ENCODE measurements at regions not wholly inside any gene's neighbourhood (a gene's known extent, or its start where the extent isn't known, plus 50 kb on each side); places are given as distances from the start of the nearest gene placed in this dataset.

GRCh38 chr2:133705287-133705686 lies 137.0 kb upstream of the NCKAP5 start:
- no peak for TF ChIP-seq CTCF (IDR thresholded peaks at IDR 0.05; ENCODE audit: low read depth, low read length)
- H3K4me3 ChIP-seq (ENCODE audit: low read depth, low read length): no peak overlapping the region

- TF ChIP-seq CTCF (IDR thresholded peaks at IDR 0.05; ENCODE audit: low read depth, low read length): no peak
- no peak overlapping the region for H3K4me3 ChIP-seq (ENCODE audit: low read depth, low read length)
These were observed 142.3 kb upstream of the NCKAP5 start for GRCh38 chr2:133710613-133711012.

- TF ChIP-seq CTCF (IDR thresholded peaks at IDR 0.05; ENCODE audit: low read depth, low read length): no peak
- no peak overlapping the region for H3K4me3 ChIP-seq (ENCODE audit: low read depth, low read length)
These were observed 142.9 kb upstream of the NCKAP5 start for GRCh38 chr2:133711201-133711600.

GRCh38 chr2:133711806-133712205 lies 143.5 kb upstream of the NCKAP5 start:
- H3K4me3 ChIP-seq (ENCODE audit: low read depth, low read length): no peak overlapping the region
- no peak for TF ChIP-seq CTCF (IDR thresholded peaks at IDR 0.05; ENCODE audit: low read depth, low read length)

GRCh38 chr2:133712369-133712768 lies 144.1 kb upstream of the NCKAP5 start:
- no peak for TF ChIP-seq CTCF (IDR thresholded peaks at IDR 0.05; ENCODE audit: low read depth, low read length)
- H3K4me3 ChIP-seq (ENCODE audit: low read depth, low read length): no peak overlapping the region

- TF ChIP-seq CTCF (IDR thresholded peaks at IDR 0.05; ENCODE audit: low read depth, low read length): no peak
- no peak overlapping the region for H3K4me3 ChIP-seq (ENCODE audit: low read depth, low read length)
These were observed 144.9 kb upstream of the NCKAP5 start for GRCh38 chr2:133713049-133713580.

- TF ChIP-seq CTCF (IDR thresholded peaks at IDR 0.05; ENCODE audit: low read depth, low read length): no peak
- H3K4me3 ChIP-seq (ENCODE audit: low read depth, low read length): no peak overlapping the region
These were observed 147.9 kb upstream of the NCKAP5 start for GRCh38 chr2:133716166-133716565.
